ENCODE measurements at regions not wholly inside any gene's neighbourhood (a gene's known extent, or its start where the extent isn't known, plus 50 kb on each side); places are given as distances from the start of the nearest gene placed in this dataset.

DNA sequence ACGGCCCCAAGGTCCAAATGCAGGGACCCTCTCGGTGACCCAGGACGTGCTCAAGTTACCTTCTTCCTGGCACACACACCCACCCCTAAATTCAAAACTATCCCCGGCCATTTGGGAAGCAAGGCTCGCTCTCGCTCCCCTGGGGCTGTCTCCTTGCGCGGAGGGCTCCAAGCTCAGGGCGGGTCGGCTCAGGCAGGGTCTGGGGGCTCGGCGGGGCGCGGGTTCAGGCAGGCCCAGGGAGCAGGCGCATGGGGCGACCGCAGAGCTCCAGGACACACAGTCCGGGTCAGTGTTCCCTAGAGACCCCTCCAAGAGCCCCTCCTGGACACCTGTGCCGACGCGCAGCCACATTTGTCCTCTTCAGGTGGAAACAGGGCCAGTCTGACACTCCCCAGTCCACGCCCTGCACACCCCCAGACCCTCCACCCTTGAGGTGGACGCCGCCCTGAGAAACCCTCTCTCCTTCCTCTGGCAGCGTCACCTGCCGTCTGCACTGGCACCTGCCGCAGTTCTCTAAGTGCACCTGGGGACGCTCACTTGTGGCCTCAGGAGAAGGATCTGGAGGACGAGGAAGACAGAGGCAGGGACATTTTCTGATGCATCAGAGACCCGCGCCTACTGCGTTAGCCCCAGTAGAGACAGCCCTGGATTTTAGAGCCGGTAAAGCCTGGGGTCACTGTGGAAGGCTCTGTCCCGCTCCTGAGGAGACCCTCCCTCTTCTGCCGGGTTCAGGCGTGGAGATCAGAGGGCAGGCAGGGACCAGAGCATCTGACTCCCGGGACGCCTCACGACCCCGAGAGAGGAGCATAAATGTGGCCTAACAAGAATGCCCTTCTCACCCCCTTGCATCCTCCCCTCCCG lies 138.8 kb downstream of the TWIST2 start:
- DNase-seq, result no peak
- peak overlapping the region; percentile 54; the same call in 1 of the 2 replicates for H2AFZ ChIP-seq
- no peak overlapping the region for H3K27ac ChIP-seq
- in situ Hi-C loops (cut with MboI), result no loop called here
- H3K4me1 ChIP-seq (ENCODE audit: insufficient read depth), result no peaks in the 10 kb centered on the region
- H3K4me2 ChIP-seq (ENCODE audit: unreplicated experiment), result peak overlapping the region; percentile 29
- no peaks in the 10 kb centered on the region for H3K36me3 ChIP-seq (ENCODE audit: low read depth)
- TF ChIP-seq EZH2phosphoT487 (IDR thresholded peaks at IDR 0.05; ENCODE audit: insufficient read depth, low read depth) (no peak), EZH2 (IDR thresholded peaks at IDR 0.05; ENCODE audit: insufficient read depth, poor library complexity, severe bottlenecking) (no peak)
- WGBS, 2 experiments (ENCODE audit: low coverage in 1 of 2, low lambda C conversion rate in 2 of 2, missing lambda C conversion rate in 2 of 2), result 78 to 80% methylated on average over 40 to 41 of the region's 41 CpGs
- no peaks in the 10 kb centered on the region for H4K20me1 ChIP-seq (ENCODE audit: insufficient read depth)
- H3K27me3 ChIP-seq (replicated peaks; ENCODE audit: insufficient read depth), result no peaks in the 10 kb centered on the region
- no peaks in the 10 kb centered on the region for H3F3A ChIP-seq (ENCODE audit: insufficient read depth)
- H3K9me3 ChIP-seq (ENCODE audit: low read depth), result no peaks in the 10 kb centered on the region
- H3K4me3 ChIP-seq, result no peak overlapping the region
- H3K9ac ChIP-seq, result no peak overlapping the region
- H3K9me2 ChIP-seq (ENCODE audit: insufficient read depth), result no peaks in the 10 kb centered on the region
- no peaks in the 10 kb centered on the region for H3K79me2 ChIP-seq (ENCODE audit: insufficient read depth)

DNA sequence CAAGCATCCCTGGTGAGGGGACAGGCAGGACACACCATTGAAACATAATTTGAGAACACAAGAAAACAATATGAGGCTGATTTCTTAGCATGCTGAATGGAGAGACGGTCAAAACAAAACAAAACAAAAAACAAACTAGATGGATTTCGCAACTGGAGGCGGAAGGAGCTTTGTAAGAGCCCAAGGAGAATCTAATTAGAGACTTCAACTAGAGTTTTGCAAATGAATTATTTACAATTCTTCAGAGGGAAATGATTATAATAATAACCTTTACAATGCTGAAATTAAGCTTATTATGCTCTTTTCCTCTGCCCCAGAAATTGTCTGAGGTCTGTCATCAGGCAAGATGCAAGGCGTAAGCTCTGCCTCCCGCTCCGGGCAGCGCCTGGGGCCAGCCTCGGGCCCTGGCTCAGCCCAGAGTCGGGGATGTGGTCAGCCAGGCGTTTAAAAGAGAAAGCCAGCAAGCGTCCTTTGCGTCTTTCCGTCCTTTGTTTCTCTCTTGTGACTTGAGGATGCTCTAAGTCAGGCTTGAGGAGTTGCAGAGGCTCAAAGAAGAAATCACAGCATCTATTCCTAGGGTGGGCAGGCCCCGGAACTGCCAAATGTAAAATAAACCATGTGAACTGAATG lies 139.6 kb downstream of the TWIST2 start:
- Histone ChIP-seq H3K4me3 (no peak overlapping the region), H4K20me1 (ENCODE audit: insufficient read depth) (no peaks in the 10 kb centered on the region), H3F3A (ENCODE audit: insufficient read depth) (no peaks in the 10 kb centered on the region), H3K4me1 (ENCODE audit: insufficient read depth) (no peaks in the 10 kb centered on the region), H3K9me2 (ENCODE audit: insufficient read depth) (no peaks in the 10 kb centered on the region), H3K9me3 (ENCODE audit: low read depth) (no peaks in the 10 kb centered on the region), H3K27me3 (replicated peaks; ENCODE audit: insufficient read depth) (no peaks in the 10 kb centered on the region), H3K79me2 (ENCODE audit: insufficient read depth) (no peaks in the 10 kb centered on the region), H3K36me3 (ENCODE audit: low read depth) (no peaks in the 10 kb centered on the region), H2AFZ (peak overlapping the region; percentile 54), H3K4me2 (ENCODE audit: unreplicated experiment) (peak overlapping the region; percentile 29), H3K9ac (no peak overlapping the region), H3K27ac (no peak overlapping the region)
- TF ChIP-seq EZH2 (IDR thresholded peaks at IDR 0.05; ENCODE audit: insufficient read depth, poor library complexity, severe bottlenecking) (no peak), EZH2phosphoT487 (IDR thresholded peaks at IDR 0.05; ENCODE audit: insufficient read depth, low read depth) (no peak)
- in situ Hi-C loops (cut with MboI), result no loop called here
- DNase-seq, result peak; percentile 43
- 40 to 44% methylated on average over 14 of the region's 14 CpGs for WGBS, 2 experiments (ENCODE audit: low coverage in 1 of 2, low lambda C conversion rate in 2 of 2, missing lambda C conversion rate in 2 of 2)

DNA sequence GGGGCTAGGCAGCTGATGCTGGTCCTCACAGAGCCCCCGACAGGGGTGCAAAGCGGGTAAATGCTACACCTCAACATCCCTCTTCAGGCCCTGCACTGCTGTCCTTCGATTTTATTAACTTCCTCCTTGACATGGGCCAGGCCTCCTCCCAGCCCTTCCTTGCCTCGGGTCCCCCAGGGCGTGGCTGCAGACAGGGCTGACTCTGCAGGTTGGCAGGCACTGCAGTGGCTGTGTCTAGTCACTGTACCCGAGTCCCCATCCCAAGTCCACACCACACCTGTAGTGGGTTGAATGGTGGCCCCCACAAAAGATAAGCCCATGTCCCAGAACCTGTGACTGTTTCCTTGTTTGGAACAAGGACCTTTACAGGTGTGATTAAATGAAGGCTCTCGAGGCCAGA lies 140.2 kb downstream of the TWIST2 start:
- H3K9ac ChIP-seq, result no peak overlapping the region
- no peaks in the 10 kb centered on the region for H3K36me3 ChIP-seq (ENCODE audit: low read depth)
- H3K4me3 ChIP-seq, result no peak overlapping the region
- H3K9me3 ChIP-seq (ENCODE audit: low read depth), result no peaks in the 10 kb centered on the region
- no peak overlapping the region for H2AFZ ChIP-seq
- 62 to 66% methylated on average over 7 of the region's 7 CpGs for WGBS, 2 experiments (ENCODE audit: low coverage in 1 of 2, low lambda C conversion rate in 2 of 2, missing lambda C conversion rate in 2 of 2)
- TF ChIP-seq EZH2 (IDR thresholded peaks at IDR 0.05; ENCODE audit: insufficient read depth, poor library complexity, severe bottlenecking) (no peak), EZH2phosphoT487 (IDR thresholded peaks at IDR 0.05; ENCODE audit: insufficient read depth, low read depth) (no peak)
- H4K20me1 ChIP-seq (ENCODE audit: insufficient read depth), result no peaks in the 10 kb centered on the region
- no peak for DNase-seq
- no peaks in the 10 kb centered on the region for H3K27me3 ChIP-seq (replicated peaks; ENCODE audit: insufficient read depth)
- no peaks in the 10 kb centered on the region for H3F3A ChIP-seq (ENCODE audit: insufficient read depth)
- in situ Hi-C loops (cut with MboI), result no loop called here
- H3K4me2 ChIP-seq (ENCODE audit: unreplicated experiment), result no peak overlapping the region
- H3K4me1 ChIP-seq (ENCODE audit: insufficient read depth), result no peaks in the 10 kb centered on the region
- H3K79me2 ChIP-seq (ENCODE audit: insufficient read depth), result no peaks in the 10 kb centered on the region
- no peaks in the 10 kb centered on the region for H3K9me2 ChIP-seq (ENCODE audit: insufficient read depth)
- no peak overlapping the region for H3K27ac ChIP-seq

DNA sequence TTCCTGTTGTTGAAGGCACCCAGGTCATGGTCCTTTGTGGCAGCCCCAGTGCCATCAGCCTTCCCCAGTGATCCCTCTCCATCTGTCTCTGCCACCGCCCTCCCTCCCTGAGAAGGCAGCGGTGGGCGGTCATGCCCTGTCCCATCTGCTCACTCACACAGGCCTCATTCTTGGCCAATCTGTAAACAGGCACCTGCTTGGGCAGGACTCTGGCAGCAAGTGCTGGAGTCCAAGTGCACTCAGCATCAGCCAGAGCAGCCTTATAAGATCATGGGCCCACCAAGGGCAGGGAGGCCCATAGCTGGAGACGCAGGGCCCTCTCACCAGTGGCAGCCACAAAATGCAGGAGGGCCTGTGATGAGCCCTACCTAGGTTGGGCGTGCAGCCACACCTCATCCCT lies 140.9 kb downstream of the TWIST2 start:
- H3K4me1 ChIP-seq (ENCODE audit: insufficient read depth), result no peaks in the 10 kb centered on the region
- no peaks in the 10 kb centered on the region for H3K36me3 ChIP-seq (ENCODE audit: low read depth)
- WGBS, 2 experiments (ENCODE audit: low coverage in 1 of 2, low lambda C conversion rate in 2 of 2, missing lambda C conversion rate in 2 of 2), result 90 to 95% methylated on average over 5 of the region's 5 CpGs
- H3K9ac ChIP-seq, result no peak overlapping the region
- no peaks in the 10 kb centered on the region for H4K20me1 ChIP-seq (ENCODE audit: insufficient read depth)
- no peak overlapping the region for H3K27ac ChIP-seq
- H3K27me3 ChIP-seq (replicated peaks; ENCODE audit: insufficient read depth), result no peaks in the 10 kb centered on the region
- no peak overlapping the region for H3K4me2 ChIP-seq (ENCODE audit: unreplicated experiment)
- no peak overlapping the region for H2AFZ ChIP-seq
- no peaks in the 10 kb centered on the region for H3K79me2 ChIP-seq (ENCODE audit: insufficient read depth)
- no peak for DNase-seq
- H3K9me3 ChIP-seq (ENCODE audit: low read depth), result no peaks in the 10 kb centered on the region
- H3F3A ChIP-seq (ENCODE audit: insufficient read depth), result 0 out of 2 replicates have a peak, but pooled peaks cover under 1% of the 10 kb centered on the region
- in situ Hi-C loops (cut with MboI), result no loop called here
- no peak overlapping the region for H3K4me3 ChIP-seq
- H3K9me2 ChIP-seq (ENCODE audit: insufficient read depth), result no peaks in the 10 kb centered on the region
- TF ChIP-seq EZH2 (IDR thresholded peaks at IDR 0.05; ENCODE audit: insufficient read depth, poor library complexity, severe bottlenecking) (no peak), EZH2phosphoT487 (IDR thresholded peaks at IDR 0.05; ENCODE audit: insufficient read depth, low read depth) (no peak)
